ENCODE measurements at regions not wholly inside any gene's neighbourhood (a gene's known extent, or its start where the extent isn't known, plus 50 kb on each side); places are given as distances from the start of the nearest gene placed in this dataset.

DNA sequence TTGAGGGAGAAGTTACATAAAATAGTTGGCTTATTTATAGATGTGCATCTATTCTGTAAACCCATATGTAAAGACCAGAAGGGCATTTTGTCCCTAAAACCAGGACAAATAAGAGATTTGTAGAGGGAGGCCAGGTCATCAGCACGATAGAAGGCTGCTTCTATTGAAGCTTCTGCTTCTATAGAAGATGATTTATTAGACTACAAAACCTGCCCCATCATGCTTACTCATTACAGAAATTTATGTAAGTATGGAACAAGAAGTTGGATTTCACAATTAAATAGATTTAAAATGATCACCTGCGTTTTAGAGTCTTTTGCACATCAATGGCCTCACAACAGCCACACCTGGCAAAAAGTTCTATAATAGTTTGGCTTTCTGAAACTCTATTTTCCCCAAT is 183.5 kb downstream of the DUSP10 start:
- H3K27me3 ChIP-seq (ENCODE audit: control insufficient read depth, insufficient read depth, low read length): no peaks in the 10 kb centered on the region
- ChIA-PET CTCF (interaction anchor here (0.9 to 1.2 kb wide), 2 partner anchors 15 kb away, joined by 3 read pairs; no protein-coding TSS in a partner anchor), POLR2A (no interaction called here)
- TF ChIP-seq, protein P1, sequence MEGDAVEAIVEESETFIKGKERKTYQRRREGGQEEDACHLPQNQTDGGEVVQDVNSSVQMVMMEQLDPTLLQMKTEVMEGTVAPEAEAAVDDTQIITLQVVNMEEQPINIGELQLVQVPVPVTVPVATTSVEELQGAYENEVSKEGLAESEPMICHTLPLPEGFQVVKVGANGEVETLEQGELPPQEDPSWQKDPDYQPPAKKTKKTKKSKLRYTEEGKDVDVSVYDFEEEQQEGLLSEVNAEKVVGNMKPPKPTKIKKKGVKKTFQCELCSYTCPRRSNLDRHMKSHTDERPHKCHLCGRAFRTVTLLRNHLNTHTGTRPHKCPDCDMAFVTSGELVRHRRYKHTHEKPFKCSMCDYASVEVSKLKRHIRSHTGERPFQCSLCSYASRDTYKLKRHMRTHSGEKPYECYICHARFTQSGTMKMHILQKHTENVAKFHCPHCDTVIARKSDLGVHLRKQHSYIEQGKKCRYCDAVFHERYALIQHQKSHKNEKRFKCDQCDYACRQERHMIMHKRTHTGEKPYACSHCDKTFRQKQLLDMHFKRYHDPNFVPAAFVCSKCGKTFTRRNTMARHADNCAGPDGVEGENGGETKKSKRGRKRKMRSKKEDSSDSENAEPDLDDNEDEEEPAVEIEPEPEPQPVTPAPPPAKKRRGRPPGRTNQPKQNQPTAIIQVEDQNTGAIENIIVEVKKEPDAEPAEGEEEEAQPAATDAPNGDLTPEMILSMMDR (IDR thresholded peaks at IDR 0.05; ENCODE audit: insufficient read depth, low read depth, low read length): no peak
- no peaks in the 10 kb centered on the region for H3K36me3 ChIP-seq (ENCODE audit: control insufficient read depth, insufficient read depth, low read length)
- DNase-seq (ENCODE audit: low read depth): no peak
- H3K4me3 ChIP-seq (ENCODE audit: low read depth, low read length): no peak overlapping the region

DNA sequence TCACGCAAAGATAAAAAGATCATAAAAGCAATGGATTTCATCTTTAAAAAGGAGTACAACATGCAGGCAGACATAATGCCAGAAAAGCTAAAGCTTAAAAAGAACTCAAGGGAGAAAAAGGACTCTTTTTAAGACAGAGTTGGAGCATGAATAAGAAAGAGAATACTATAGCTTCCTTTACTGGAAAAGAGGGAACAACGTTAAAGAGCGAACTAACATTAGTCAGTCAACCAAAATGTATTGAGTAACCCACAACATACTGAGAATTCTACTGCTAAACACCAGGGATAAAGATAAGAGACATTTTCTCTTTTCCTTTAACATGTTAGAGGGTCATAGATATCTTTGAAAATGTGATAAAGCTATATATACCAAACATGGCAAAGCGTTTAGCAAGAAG is 182.0 kb downstream of the DUSP10 start:
- POLR2A ChIA-PET: interaction anchor here (0.5 kb wide), 1 partner anchor 49 kb away, joined by 5 read pairs; no protein-coding TSS in a partner anchor
- TF ChIP-seq, protein P1 (IDR thresholded peaks at IDR 0.05; ENCODE audit: insufficient read depth, low read depth, low read length): no peak
- CTCF ChIA-PET: interaction anchor here (1.0 kb wide), 1 partner anchor 10 kb away, joined by 3 read pairs; no protein-coding TSS in a partner anchor
- no peaks in the 10 kb centered on the region for H3K36me3 ChIP-seq (ENCODE audit: control insufficient read depth, insufficient read depth, low read length)
- no peaks in the 10 kb centered on the region for H3K27me3 ChIP-seq (ENCODE audit: control insufficient read depth, insufficient read depth, low read length)
- H3K4me3 ChIP-seq (ENCODE audit: low read depth, low read length): no peak overlapping the region
- DNase-seq (ENCODE audit: low read depth): no peak

DNA sequence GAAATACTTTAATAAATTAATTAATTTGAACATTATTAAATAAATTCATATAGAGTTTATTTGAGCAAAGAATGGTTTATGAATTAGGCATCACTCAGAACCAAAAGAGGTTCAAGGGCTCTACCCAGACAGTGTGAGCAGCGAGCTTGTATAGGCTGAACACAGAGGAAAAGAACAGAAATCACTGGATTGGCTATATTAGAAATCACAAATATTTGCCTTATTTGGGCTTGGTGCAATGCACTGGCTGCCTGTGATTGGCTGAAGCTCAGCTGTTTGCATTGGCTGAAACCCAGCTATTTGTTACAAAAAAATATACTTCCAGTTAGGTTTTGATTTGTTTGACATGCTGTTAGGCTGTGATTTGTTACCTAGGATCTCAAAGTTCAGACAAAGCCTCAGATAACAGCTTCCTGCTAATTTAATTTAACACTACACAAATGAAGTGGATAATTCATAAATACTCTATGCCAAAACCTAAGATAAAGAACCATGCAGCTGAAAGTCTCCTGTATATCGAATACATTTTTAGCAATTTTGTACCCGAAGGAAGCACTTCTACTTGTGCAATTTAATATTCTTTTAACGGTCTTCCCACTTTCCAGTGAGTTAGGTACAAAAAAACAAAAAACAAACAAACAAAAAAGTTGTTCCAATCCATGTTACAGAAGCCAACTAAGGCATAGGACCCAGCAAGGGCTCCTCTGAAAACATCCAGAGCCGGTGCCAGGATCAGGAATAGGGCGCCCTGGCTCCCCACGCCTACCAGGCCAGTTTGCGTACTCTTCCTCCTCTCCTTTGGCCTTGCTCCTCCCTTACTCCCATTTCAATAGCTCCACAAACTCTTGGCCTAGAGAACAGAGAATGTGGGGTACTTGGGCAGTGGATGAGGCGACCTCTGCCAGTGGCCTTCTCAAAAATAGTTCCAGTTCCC is 179.1 kb downstream of the DUSP10 start:
- Histone ChIP-seq H3K4me3 (ENCODE audit: low read depth, low read length) (no peak overlapping the region), H3K27me3 (ENCODE audit: control insufficient read depth, insufficient read depth, low read length) (no peaks in the 10 kb centered on the region), H3K36me3 (ENCODE audit: control insufficient read depth, insufficient read depth, low read length) (no peaks in the 10 kb centered on the region)
- ChIA-PET CTCF (no interaction called here), POLR2A (no interaction called here)
- no peak for DNase-seq (ENCODE audit: low read depth)
- TF ChIP-seq, protein P1 (IDR thresholded peaks at IDR 0.05; ENCODE audit: insufficient read depth, low read depth, low read length): no peak

DNA sequence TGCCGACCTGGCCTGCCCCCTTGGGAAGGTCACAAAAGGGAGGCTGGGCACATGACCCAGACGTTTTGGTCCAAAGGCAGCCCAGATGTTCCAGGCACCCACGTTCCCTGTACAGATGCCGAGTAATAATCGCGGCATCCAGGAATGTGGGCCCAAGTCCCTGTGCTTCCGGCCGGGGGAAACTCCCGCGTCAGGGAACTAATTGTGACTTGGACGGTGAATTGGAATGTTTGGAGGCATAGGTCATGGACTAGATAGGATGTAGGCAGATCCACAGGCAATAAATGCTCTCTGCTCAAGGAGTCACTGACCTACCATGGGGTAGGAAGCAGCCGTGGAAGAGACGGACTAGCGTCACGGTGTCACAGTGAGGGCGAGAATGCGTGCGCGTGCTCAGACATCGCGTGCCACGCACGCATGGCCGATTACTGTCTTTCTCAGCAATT is 178.4 kb downstream of the DUSP10 start:
- CTCF ChIA-PET: no interaction called here
- POLR2A ChIA-PET: no interaction called here
- no peak overlapping the region for H3K4me3 ChIP-seq (ENCODE audit: low read depth, low read length)

DNA sequence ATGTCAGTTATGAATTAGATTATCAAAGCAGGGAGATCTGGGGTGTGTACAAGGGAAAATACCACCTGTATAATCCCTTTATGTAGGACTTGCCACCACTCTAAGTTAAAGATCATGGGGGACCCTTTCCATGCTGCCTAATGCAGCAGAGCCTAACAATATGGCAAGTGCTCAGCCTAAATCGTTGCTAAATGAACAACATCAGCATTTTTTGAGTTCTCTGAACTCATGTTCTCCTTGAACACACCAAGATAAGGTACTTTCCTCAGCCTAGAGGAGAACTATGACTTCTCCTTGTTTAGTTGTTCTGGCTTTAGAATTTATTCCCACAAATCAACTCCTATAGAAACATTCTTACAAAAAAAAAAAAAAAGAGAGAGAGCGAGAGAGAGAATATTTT is 177.0 kb downstream of the DUSP10 start:
- CTCF ChIA-PET: no interaction called here
- H3K4me3 ChIP-seq (ENCODE audit: low read depth, low read length): no peak overlapping the region
- POLR2A ChIA-PET: no interaction called here

More for the DNA sequence above, 178.4 kb downstream of the DUSP10 start:
- TF ChIP-seq, protein P1 (IDR thresholded peaks at IDR 0.05; ENCODE audit: insufficient read depth, low read depth, low read length): no peak
- H3K27me3 ChIP-seq (ENCODE audit: control insufficient read depth, insufficient read depth, low read length): no peaks in the 10 kb centered on the region
- no peaks in the 10 kb centered on the region for H3K36me3 ChIP-seq (ENCODE audit: control insufficient read depth, insufficient read depth, low read length)
- no peak for DNase-seq (ENCODE audit: low read depth)

More for the DNA sequence above, 177.0 kb downstream of the DUSP10 start:
- DNase-seq (ENCODE audit: low read depth): no peak
- Histone ChIP-seq H3K36me3 (ENCODE audit: control insufficient read depth, insufficient read depth, low read length) (no peaks in the 10 kb centered on the region), H3K27me3 (ENCODE audit: control insufficient read depth, insufficient read depth, low read length) (no peaks in the 10 kb centered on the region)
- TF ChIP-seq, protein P1 (IDR thresholded peaks at IDR 0.05; ENCODE audit: insufficient read depth, low read depth, low read length): no peak

All from BJ (cell line).